Left lung (tissue), 4 donors: ENCODE measurements at regions not wholly inside any gene's neighbourhood (a gene's known extent, or its start where the extent isn't known, plus 50 kb on each side); places are given as distances from the start of the nearest gene placed in this dataset.
A peak's percentile ranks its signal among the peaks of the same experiment; 100 is the strongest.

Experiments used
- ATAC-seq: fragments of 200-7000 bp; cut with Tn5 transposase; one replicate; pipeline ENCODE4 v1.9.1; 2020; ENCODE audit warnings: moderate library complexity
- DNase-seq, 4 donors: peaks; one replicate each; pipeline ENCODE4 v3.0.0-alpha.2; 2013 to 2020
- H3K27ac ChIP-seq, 2 donors: fragments of 200-600 bp; sonication (generic) in 1 of 2; one replicate each; pipeline versions ENCODE4 v1.5.0 to v1.8.0; 2020 to 2021
- H3K27me3 ChIP-seq, 2 donors: fragments of 200-600 bp; sonication (generic) in 1 of 2; one replicate each; pipeline versions ENCODE4 v1.5.0 to v1.8.0; 2020 to 2021
- H3K36me3 ChIP-seq, 2 donors: fragments of 200-600 bp; sonication (generic) in 1 of 2; one replicate each; pipeline versions ENCODE4 v1.5.0 to v1.8.0; 2020 to 2021
- H3K4me1 ChIP-seq, 2 donors: fragments of 200-600 bp; one replicate each; pipeline ENCODE4 v1.8.0; 2021
- H3K4me3 ChIP-seq, 2 donors: fragments of 200-600 bp; sonication (generic) in 1 of 2; one replicate each; pipeline versions ENCODE4 v1.5.0 to v1.8.0; 2020 to 2021; ENCODE audit warnings: mild to moderate bottlenecking in 1 of 2
- H3K9me3 ChIP-seq, 2 donors: fragments of 200-600 bp; sonication (generic) in 1 of 2; one replicate each; pipeline versions ENCODE4 v1.5.0 to v1.8.0; 2020 to 2021
- CTCF ChIP-seq, 2 donors: fragments of 200-600 bp; sonication (generic) in 1 of 2; IDR thresholded peaks; one replicate each; pipeline versions ENCODE4 v1.5.0 to v1.8.0; 2021; ENCODE audit warnings: antibody characterized with exemption in 2 of 2
- intact Hi-C, 2 donors: fragments of 100-400 bp; cut with DNase I; formaldehyde crosslinking; loops; one replicate each; pipeline versions ENCODE4 v1.11.2 to v1.14.2; 2022
- donor health status: DM: no; HTN: yes; CAD: no.
- donor health status: DM: no; HTN: no; CAD: no.

- Histone ChIP-seq H3K27ac (no peak overlapping the region), H3K36me3 (no peaks in the 10 kb centered on the region), H3K27me3 (no peaks in the 10 kb centered on the region), H3K4me3 (no peak overlapping the region), H3K9me3 (no peaks in the 10 kb centered on the region), H3K4me1 (no peaks in the 10 kb centered on the region)
- no peak for TF ChIP-seq CTCF (IDR thresholded peaks at IDR 0.05)
- ATAC-seq (no peak), DNase-seq (no peak)
- intact Hi-C loops = no loop called here
Observed at GRCh38 chrX:35728481-35728880, 69.7 kb upstream of the MAGEB16 start.

GRCh38 chrX:35733879-35734278 lies 64.3 kb upstream of the MAGEB16 start:
- Histone ChIP-seq H3K4me3 (no peak overlapping the region), H3K4me1 (no peaks in the 10 kb centered on the region), H3K27me3 (no peaks in the 10 kb centered on the region), H3K36me3 (no peaks in the 10 kb centered on the region), H3K9me3 (no peaks in the 10 kb centered on the region), H3K27ac (no peak overlapping the region)
- ATAC-seq (no peak), DNase-seq (no peak)
- TF ChIP-seq CTCF (IDR thresholded peaks at IDR 0.05) = no peak
- intact Hi-C loops = no loop called here

- no peaks in the 10 kb centered on the region for H3K36me3 ChIP-seq
- intact Hi-C loops = no loop called here
- no peak for ATAC-seq
Observed at GRCh38 chrX:35741142-35741541, 57.0 kb upstream of the MAGEB16 start.

GRCh38 chrX:35743331-35743730 lies 54.8 kb upstream of the MAGEB16 start:
- TF ChIP-seq CTCF (IDR thresholded peaks at IDR 0.05) = no peak
- Histone ChIP-seq H3K4me1 (no peaks in the 10 kb centered on the region), H3K27ac (no peak overlapping the region), H3K4me3 (no peak overlapping the region), H3K27me3 (no peaks in the 10 kb centered on the region), H3K9me3 (no peaks in the 10 kb centered on the region), H3K36me3 (no peaks in the 10 kb centered on the region)
- DNase-seq = peak in 2 of 4 donors; percentile 12 to 36
- intact Hi-C loops = no loop called here
- ATAC-seq = no peak

More at GRCh38 chrX:35741142-35741541, 57.0 kb upstream of the MAGEB16 start:
- Histone ChIP-seq H3K27ac (no peak overlapping the region), H3K4me3 (no peak overlapping the region), H3K4me1 (no peaks in the 10 kb centered on the region), H3K9me3 (no peaks in the 10 kb centered on the region), H3K27me3 (no peaks in the 10 kb centered on the region)
- TF ChIP-seq CTCF (IDR thresholded peaks at IDR 0.05) = no peak
- no peak for DNase-seq
